ENCODE measurements at regions not wholly inside any gene's neighbourhood (a gene's known extent, or its start where the extent isn't known, plus 50 kb on each side); places are given as distances from the start of the nearest gene placed in this dataset.

DNA sequence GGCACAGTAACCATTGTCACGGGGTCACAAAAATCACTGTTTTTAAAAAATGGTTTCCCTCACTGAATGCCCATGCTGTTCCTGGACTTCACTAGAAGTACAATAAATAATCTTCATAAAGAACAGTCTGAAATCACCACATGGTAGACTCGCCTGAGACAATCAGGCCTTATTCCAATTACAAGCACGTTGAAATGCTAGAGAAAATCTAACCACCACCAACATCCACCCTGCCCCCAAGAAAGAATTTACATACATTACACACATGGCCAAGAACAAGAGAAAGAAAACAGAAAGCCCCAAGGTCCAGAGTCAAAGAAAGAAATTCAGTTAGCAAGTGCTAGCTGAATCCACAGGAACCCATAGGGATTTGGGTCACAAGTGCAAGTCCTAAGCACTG lies 107.0 kb upstream of the ERG start:
- H3K4me1 ChIP-seq (replicated peaks in 1 of 2) = no peaks in the 10 kb centered on the region
- H3K4me3 ChIP-seq = no peak overlapping the region
- intact Hi-C loops (cut with DNase I) = no loop called here
- no peak for DNase-seq
- no peaks in the 10 kb centered on the region for H3K36me3 ChIP-seq (replicated peaks in 1 of 2)
- WGBS, 4 donors = 76 to 83% (median 81%) methylated on average over 3 of the region's 3 CpGs
- no peak for TF ChIP-seq POLR2A (IDR thresholded peaks at IDR 0.05)
- TF ChIP-seq, protein P1, sequence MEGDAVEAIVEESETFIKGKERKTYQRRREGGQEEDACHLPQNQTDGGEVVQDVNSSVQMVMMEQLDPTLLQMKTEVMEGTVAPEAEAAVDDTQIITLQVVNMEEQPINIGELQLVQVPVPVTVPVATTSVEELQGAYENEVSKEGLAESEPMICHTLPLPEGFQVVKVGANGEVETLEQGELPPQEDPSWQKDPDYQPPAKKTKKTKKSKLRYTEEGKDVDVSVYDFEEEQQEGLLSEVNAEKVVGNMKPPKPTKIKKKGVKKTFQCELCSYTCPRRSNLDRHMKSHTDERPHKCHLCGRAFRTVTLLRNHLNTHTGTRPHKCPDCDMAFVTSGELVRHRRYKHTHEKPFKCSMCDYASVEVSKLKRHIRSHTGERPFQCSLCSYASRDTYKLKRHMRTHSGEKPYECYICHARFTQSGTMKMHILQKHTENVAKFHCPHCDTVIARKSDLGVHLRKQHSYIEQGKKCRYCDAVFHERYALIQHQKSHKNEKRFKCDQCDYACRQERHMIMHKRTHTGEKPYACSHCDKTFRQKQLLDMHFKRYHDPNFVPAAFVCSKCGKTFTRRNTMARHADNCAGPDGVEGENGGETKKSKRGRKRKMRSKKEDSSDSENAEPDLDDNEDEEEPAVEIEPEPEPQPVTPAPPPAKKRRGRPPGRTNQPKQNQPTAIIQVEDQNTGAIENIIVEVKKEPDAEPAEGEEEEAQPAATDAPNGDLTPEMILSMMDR (IDR thresholded peaks at IDR 0.05) = no peak
- H3K27ac ChIP-seq = no peak overlapping the region
- H3K9me3 ChIP-seq (replicated peaks in 1 of 3) = no peaks in the 10 kb centered on the region
- no peaks in the 10 kb centered on the region for H3K27me3 ChIP-seq

DNA sequence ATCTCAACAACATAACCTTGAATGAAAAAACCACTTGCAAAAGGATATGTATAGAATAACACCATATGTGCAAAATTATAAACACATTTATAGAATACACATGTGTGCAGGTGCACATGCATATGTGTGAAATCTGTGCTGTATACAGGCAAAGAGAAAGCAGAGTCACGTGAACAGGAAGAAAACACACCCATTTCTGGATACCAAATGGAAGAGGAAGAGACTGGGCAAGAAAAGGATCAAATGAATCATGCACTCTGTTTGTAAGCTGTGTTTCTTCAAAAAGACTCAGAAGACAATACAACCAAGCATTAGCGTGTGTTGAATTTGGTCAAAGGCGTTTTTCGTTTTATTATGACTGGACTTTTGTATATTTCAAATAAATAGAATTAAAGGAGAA lies 111.3 kb upstream of the ERG start:
- Histone ChIP-seq H3K4me1 (replicated peaks in 1 of 2) (no peaks in the 10 kb centered on the region), H3K27ac (no peak overlapping the region), H3K27me3 (no peaks in the 10 kb centered on the region), H3K9me3 (replicated peaks in 1 of 3) (no peaks in the 10 kb centered on the region), H3K4me3 (no peak overlapping the region), H3K36me3 (replicated peaks in 1 of 2) (no peaks in the 10 kb centered on the region)
- intact Hi-C loops (cut with DNase I) = no loop called here
- no peak for TF ChIP-seq POLR2A (IDR thresholded peaks at IDR 0.05)
- TF ChIP-seq, protein P1 (IDR thresholded peaks at IDR 0.05) = no peak
- DNase-seq = no peak
- 66 to 76% (median 75%) methylated on average over 4 of the region's 4 CpGs for WGBS, 4 donors

DNA sequence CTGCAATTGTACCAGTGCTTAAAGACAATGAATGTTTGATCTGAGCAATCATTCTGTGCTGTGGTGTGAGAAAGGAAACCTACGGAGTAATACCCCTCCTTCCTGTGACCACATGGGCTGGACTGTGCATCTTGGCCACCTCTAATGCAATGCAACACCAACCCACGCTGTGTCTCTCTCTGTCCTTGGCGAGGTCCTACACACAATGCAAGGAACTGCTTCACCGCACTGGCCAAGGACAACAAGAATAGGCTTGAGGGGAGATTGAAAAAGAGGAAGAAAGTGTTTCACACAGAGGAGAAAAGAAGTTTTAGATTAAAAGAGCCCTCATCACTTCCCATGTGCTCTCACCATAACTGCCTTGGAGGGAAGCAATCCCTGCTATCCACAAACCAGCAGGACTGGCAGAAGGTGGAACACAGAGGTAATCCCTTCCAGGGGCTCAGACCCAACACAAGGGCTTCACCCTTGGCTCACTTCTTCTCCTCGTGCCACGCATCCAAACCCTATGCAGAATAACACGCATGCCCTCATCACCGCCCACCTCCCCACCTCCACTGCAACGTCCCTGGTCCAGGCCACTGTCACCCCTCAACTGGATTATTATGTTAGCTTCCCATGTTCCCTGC lies 112.5 kb upstream of the ERG start:
- 66 to 68% (median 67%) methylated on average over 9 of the region's 9 CpGs for WGBS, 4 donors
- intact Hi-C loops (cut with DNase I) = no loop called here
- H3K36me3 ChIP-seq (replicated peaks in 1 of 2) = no peaks in the 10 kb centered on the region
- DNase-seq = no peak
- H3K9me3 ChIP-seq (replicated peaks in 1 of 3) = no peaks in the 10 kb centered on the region
- no peak overlapping the region for H3K27ac ChIP-seq
- no peaks in the 10 kb centered on the region for H3K4me1 ChIP-seq (replicated peaks in 1 of 2)
- TF ChIP-seq POLR2A (IDR thresholded peaks at IDR 0.05) = no peak
- TF ChIP-seq, protein P1 (IDR thresholded peaks at IDR 0.05) = no peak
- H3K27me3 ChIP-seq = no peaks in the 10 kb centered on the region
- H3K4me3 ChIP-seq = no peak overlapping the region

DNA sequence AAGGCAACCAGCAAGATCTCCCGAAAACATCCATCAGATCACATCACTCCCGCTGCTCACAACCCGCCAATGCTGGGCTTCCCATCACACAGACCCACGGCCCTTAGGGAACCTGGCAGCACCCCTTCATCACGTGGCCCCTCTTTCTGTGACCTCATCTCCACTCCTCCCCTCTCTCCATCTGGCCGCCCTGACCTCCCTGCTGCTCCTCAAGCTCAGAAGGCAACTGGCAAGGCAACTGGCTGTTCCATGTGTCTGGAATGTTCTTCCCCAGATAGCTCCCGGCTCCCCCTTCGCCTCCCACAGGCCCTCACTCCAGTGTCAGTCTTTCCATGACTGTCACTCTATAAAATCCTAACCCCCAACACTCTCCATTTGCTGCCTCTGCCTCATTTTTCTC lies 113.0 kb upstream of the ERG start:
- TF ChIP-seq, protein P1 (IDR thresholded peaks at IDR 0.05) = no peak
- no peak for TF ChIP-seq POLR2A (IDR thresholded peaks at IDR 0.05)
- intact Hi-C loops (cut with DNase I) = no loop called here
- Histone ChIP-seq H3K9me3 (replicated peaks in 1 of 3) (no peaks in the 10 kb centered on the region), H3K4me1 (replicated peaks in 1 of 2) (no peaks in the 10 kb centered on the region), H3K4me3 (no peak overlapping the region), H3K27me3 (no peaks in the 10 kb centered on the region), H3K27ac (no peak overlapping the region), H3K36me3 (replicated peaks in 1 of 2) (no peaks in the 10 kb centered on the region)
- no peak for DNase-seq
- WGBS, 4 donors = 65 to 79% (median 72%) methylated on average over 8 of the region's 8 CpGs
